Memory B cell (primary cell): ENCODE measurements at regions not wholly inside any gene's neighbourhood (a gene's known extent, or its start where the extent isn't known, plus 50 kb on each side); places are given as distances from the start of the nearest gene placed in this dataset.

Source experiments
- ATAC-seq: fragments of 150-1000 bp; cut with Tn5 transposase; 2 replicates; pipeline ENCODE4 v1.10.0; 2021; ENCODE audit warnings: low read depth, mild to moderate bottlenecking, moderate library complexity
- DNase-seq, 2 donors: peaks; one replicate each; pipeline ENCODE4 v3.0.0; 2022; ENCODE audit warnings: low spot score in 2 of 2
- H3K27ac Mint-ChIP-seq: one replicate; pipeline ENCODE4 v1.8.0; 2022; ENCODE audit warnings: mild to moderate bottlenecking, moderate library complexity, mixed read lengths
- H3K27me3 Mint-ChIP-seq: one replicate; pipeline ENCODE4 v1.8.0; 2022; ENCODE audit warnings: mixed read lengths
- H3K36me3 Mint-ChIP-seq: one replicate; pipeline ENCODE4 v1.8.0; 2022; ENCODE audit warnings: mild to moderate bottlenecking, mixed read lengths
- H3K4me1 Mint-ChIP-seq: one replicate; pipeline ENCODE4 v1.8.0; 2022; ENCODE audit warnings: mixed read lengths
- H3K4me3 Mint-ChIP-seq: one replicate; pipeline ENCODE4 v1.8.0; 2022; ENCODE audit warnings: mild to moderate bottlenecking, moderate library complexity, mixed read lengths
- H3K9me3 Mint-ChIP-seq: one replicate; pipeline ENCODE4 v1.8.0; 2022; ENCODE audit warnings: mixed read lengths

DNA sequence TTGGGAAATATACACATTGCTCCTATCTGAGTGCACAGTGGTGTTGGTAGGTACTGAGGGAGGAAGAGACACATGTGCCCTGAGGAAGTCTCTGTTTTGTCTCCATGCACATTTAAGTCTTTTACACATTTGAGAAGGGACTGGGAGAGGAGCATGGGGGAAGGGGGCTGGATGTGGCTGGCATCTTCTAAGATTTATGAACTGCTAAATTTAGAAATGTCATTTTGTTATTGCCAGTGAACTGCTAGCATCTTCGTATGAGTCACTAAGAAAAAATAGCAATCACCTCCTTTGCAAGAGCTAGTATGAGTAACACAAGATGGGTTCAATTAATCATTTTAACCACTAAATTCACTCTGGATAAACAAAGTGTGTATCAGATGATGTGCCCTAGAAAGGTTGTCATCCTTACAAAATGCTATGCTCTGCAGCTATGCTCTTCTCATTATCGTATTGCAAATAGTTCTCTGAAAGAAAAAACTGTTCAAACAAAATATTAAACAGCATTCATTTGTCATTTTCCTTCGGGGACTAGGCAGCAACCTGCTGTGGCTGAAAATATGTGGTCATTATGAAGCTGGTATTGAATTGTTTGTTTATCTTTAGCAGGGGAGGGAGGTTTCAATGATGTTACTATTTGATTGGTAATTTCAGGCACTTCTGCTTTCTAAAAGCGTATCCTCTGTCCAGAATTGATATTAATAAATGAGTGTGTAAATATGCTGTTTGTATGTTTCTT, 236.5 kb downstream of the DMRTA1 start:
- no peak for DNase-seq

DNA sequence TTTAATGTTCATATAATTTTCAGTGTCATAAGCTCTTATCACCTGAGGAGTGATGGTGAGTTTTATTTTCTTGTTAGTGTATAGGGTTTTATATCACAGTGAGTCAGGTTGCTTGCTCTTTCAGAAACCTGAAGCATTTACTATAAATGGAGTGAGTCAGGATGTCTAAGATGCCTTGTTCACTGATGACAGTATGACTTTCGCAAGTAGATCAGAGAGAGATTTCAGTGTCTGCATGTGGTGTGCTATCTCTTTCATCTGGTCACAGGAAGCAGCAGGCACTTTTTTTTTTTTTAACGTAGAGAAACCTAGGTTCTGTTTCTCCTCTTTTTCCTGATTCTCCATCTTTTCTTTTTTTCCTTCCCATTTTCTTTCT, 237.1 kb downstream of the DMRTA1 start:
- H3K4me1 Mint-ChIP-seq: no peaks in the 10 kb centered on the region
- no peaks in the 10 kb centered on the region for H3K9me3 Mint-ChIP-seq
- H3K27ac Mint-ChIP-seq: no peak overlapping the region
- ATAC-seq (no peak), DNase-seq (no peak)
- H3K4me3 Mint-ChIP-seq: no peak overlapping the region
- H3K36me3 Mint-ChIP-seq: no peaks in the 10 kb centered on the region
- no peaks in the 10 kb centered on the region for H3K27me3 Mint-ChIP-seq

More for the DNA sequence above, 236.5 kb downstream of the DMRTA1 start:
- H3K4me3 Mint-ChIP-seq: no peak overlapping the region
- H3K27ac Mint-ChIP-seq: no peak overlapping the region
- no peaks in the 10 kb centered on the region for H3K36me3 Mint-ChIP-seq
- H3K9me3 Mint-ChIP-seq: no peaks in the 10 kb centered on the region
- H3K4me1 Mint-ChIP-seq: no peaks in the 10 kb centered on the region
- no peak for ATAC-seq
- H3K27me3 Mint-ChIP-seq: no peaks in the 10 kb centered on the region

DNA sequence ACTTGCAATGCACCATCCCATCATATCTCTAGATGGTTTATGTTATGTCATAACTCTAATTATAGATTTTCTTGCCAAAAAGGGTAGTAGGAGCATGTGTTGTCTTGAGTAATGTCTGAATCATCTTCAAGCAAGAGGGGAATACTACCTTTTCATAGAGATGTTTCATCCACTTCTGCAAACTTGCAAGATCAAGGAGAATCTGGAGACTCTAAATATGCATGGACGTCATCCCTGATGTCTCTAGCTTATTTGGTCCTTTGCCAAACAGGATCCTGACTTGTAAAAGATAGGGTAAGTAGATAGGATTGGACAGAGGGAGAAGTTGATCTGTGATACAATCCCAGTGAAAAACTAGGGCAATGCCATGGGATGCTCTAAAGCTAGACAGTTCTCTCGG, 246.5 kb downstream of the DMRTA1 start:
- Mint-ChIP-seq H3K9me3 (peaks cover 4% of the 10 kb centered on the region), H3K4me3 (no peak overlapping the region), H3K36me3 (no peaks in the 10 kb centered on the region), H3K27me3 (no peaks in the 10 kb centered on the region), H3K27ac (no peak overlapping the region), H3K4me1 (no peaks in the 10 kb centered on the region)
- no peak for DNase-seq
- no peak for ATAC-seq

DNA sequence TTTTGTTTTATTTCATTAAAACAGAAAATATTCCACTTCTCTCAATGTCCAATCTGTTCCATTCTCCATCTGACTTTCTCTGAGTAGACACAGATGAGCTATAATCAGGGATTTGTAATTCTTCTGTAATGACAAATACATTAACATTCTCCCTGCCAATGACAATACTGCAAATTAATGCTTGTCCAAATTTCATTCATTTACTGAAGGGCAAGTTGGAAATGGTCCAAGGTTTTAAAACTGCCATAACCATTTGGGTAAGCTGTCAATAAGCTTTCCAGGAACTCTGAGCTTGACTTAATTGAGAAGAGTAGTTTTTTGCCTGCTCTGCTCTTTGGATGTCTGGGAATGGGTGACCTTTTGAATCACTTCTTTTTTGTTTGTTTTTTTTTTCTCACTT, 253.5 kb downstream of the DMRTA1 start:
- no peaks in the 10 kb centered on the region for H3K36me3 Mint-ChIP-seq
- ATAC-seq: no peak
- no peaks in the 10 kb centered on the region for H3K27me3 Mint-ChIP-seq
- H3K9me3 Mint-ChIP-seq: peaks cover 3% of the 10 kb centered on the region
- H3K4me3 Mint-ChIP-seq: no peak overlapping the region
- no peak for DNase-seq
- H3K4me1 Mint-ChIP-seq: no peaks in the 10 kb centered on the region
- no peak overlapping the region for H3K27ac Mint-ChIP-seq

DNA sequence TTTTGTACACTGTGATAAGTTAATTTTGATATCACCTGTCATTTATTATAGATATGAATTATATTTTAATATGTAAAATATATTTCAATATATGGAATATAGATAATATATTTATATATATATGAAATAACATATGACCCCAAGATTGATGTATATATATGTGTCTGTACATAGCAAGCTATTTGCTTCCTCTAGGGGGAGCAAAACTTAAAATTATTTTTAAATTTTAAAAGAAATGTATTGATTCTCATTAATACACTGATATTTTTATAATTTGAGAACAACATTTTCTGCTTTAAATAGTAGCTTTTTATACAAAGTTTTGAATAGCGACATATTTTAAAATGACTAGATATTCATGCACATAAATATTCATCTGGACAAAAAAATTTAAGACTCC, 272.0 kb downstream of the DMRTA1 start:
- Mint-ChIP-seq H3K27ac (no peak overlapping the region), H3K4me3 (no peak overlapping the region), H3K27me3 (no peaks in the 10 kb centered on the region), H3K4me1 (no peaks in the 10 kb centered on the region), H3K36me3 (no peaks in the 10 kb centered on the region), H3K9me3 (peaks cover 3% of the 10 kb centered on the region)
- DNase-seq (no peak), ATAC-seq (no peak)

DNA sequence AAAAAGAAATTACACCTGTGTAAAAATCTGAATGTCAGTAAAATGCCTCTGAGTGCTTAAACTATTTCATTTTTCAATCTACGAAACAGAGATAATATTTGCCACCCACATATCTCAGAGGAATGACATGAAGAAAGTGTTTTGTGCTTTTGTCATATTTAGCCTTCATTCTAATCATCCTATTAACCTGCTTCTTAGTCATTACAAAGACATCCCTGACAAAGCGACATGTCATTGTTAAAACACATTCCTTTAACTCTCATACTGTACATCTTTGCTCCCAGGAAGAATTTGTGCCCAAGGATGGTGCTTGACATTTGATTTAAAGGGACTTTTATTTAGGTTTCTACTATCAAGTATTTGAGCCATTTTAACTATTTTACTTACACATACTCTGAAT, 275.9 kb downstream of the DMRTA1 start:
- Mint-ChIP-seq H3K27ac (no peak overlapping the region), H3K36me3 (no peaks in the 10 kb centered on the region), H3K9me3 (peaks cover 1% of the 10 kb centered on the region), H3K27me3 (no peaks in the 10 kb centered on the region), H3K4me3 (no peak overlapping the region), H3K4me1 (no peaks in the 10 kb centered on the region)
- ATAC-seq: no peak
- no peak for DNase-seq

DNA sequence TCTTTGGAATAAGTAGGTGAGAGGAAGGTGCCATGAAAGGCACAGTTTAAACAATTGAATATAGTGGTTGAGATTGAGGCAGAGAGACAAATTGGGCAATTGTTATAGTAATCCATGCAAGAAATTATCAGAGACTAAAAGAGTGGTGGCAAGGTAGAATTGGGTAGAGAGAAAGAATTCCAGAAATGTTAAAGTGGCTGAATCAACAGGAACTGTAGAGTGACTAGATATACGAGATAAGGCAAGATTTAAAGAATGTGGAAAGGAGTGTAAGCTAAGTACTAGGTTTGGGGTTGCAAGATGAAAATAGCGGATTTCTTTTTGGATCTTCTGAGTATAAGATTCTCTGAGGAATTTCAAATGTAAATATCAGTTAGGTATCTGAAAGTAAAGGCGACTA, 285.2 kb downstream of the DMRTA1 start:
- Mint-ChIP-seq H3K9me3 (peaks cover 8% of the 10 kb centered on the region), H3K36me3 (no peaks in the 10 kb centered on the region), H3K4me3 (no peak overlapping the region), H3K4me1 (no peaks in the 10 kb centered on the region), H3K27ac (no peak overlapping the region), H3K27me3 (no peaks in the 10 kb centered on the region)
- ATAC-seq: no peak
- no peak for DNase-seq

DNA sequence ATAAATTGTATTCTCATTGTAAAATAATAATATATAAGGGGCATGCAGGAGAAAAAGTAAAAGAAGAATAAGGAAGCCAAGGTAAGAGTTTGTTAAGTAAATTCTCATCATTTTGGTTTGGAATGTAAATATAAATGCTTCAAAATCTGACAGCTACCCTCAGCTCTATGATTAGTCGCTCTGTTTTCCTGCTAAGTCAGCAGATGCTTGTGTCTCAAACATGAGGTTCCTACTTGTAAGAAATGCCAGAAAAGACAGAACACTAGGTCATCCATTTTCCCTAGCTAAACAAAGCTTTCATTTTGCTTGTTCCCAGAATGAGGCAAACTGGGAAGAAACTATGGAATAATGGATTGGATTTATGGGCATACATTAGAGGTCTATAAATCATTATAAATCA, 293.1 kb downstream of the DMRTA1 start:
- H3K9me3 Mint-ChIP-seq: peaks cover 3% of the 10 kb centered on the region
- H3K27me3 Mint-ChIP-seq: no peaks in the 10 kb centered on the region
- H3K27ac Mint-ChIP-seq: no peak overlapping the region
- DNase-seq (no peak), ATAC-seq (no peak)
- no peaks in the 10 kb centered on the region for H3K4me1 Mint-ChIP-seq
- no peak overlapping the region for H3K4me3 Mint-ChIP-seq
- no peaks in the 10 kb centered on the region for H3K36me3 Mint-ChIP-seq

DNA sequence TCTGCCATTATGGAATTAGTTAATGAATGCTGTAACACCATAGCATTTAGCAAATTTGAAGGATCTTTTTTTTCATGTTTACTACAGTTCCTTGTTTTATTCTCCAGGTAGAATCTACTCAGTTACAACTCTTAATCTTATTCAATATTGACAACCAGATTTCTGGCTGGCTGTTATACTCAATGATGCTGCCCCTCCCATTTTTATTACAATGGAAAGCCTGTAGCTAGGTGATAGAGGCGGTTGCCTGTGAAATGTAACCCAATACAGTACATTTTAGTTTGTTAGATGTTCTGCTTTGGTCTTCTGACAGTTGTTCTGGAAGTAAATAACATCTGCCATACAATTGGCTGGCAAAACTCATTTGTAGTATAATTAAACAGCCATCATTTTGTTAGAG, 294.2 kb downstream of the DMRTA1 start:
- DNase-seq: no peak
- no peaks in the 10 kb centered on the region for H3K4me1 Mint-ChIP-seq
- ATAC-seq: no peak
- H3K9me3 Mint-ChIP-seq: peaks cover 3% of the 10 kb centered on the region
- no peaks in the 10 kb centered on the region for H3K36me3 Mint-ChIP-seq
- H3K27ac Mint-ChIP-seq: no peak overlapping the region
- no peak overlapping the region for H3K4me3 Mint-ChIP-seq
- H3K27me3 Mint-ChIP-seq: no peaks in the 10 kb centered on the region

DNA sequence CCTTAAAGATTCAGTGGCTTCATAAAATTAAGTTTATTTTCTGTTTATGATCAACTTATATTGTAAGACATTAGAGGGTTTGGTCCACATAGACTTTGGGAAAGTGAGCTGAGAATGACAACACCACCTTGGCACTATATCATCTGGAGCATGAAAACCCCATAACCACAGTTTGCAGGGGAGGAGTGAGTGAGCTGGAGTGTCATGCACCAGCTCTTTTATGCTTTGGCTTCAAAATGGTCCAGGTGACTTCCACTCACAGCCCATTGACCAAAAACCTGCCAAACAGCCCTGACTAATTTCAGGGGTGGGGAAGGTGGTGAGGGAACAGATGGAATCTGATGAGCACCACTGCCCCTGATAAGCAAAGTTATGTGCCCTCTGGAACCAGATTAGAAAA, 295.8 kb downstream of the DMRTA1 start:
- no peak for ATAC-seq
- DNase-seq: no peak
- H3K4me3 Mint-ChIP-seq: no peak overlapping the region
- no peaks in the 10 kb centered on the region for H3K4me1 Mint-ChIP-seq
- peaks cover 3% of the 10 kb centered on the region for H3K9me3 Mint-ChIP-seq
- H3K36me3 Mint-ChIP-seq: no peaks in the 10 kb centered on the region
- H3K27ac Mint-ChIP-seq: no peak overlapping the region
- no peaks in the 10 kb centered on the region for H3K27me3 Mint-ChIP-seq

DNA sequence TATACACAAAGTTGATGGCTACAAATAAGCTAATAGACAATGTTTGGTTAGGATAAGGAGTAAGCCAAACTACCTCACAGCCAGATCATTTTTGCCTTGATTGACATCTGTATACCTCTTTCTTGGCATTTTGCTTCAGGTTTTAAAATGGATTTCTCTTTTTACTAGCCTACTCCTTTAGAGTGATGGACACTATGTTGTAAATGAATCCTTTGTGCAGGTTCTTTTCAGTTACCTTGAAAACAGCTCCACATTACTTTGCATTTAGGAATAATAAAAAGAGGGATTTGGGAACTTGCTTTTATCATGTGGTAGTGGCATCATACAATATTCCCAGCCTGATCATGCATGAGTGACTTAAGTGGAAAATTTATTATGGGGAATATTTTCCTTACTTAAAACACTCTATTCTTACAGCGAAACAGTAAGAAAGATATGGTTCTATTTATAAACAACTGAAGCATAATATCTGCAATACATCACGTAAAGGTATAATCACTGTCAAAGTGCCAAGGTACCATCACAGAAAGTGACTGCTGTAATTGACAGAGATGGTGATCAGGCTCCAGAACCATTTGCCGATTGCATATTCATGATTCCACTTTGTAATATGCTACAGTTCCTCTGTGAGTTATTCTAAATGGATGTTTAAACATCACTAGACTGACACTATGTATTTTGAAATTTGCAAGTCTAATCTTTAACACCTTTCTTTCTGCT, 327.0 kb downstream of the DMRTA1 start:
- H3K36me3 Mint-ChIP-seq: no peaks in the 10 kb centered on the region
- no peak overlapping the region for H3K27ac Mint-ChIP-seq
- H3K9me3 Mint-ChIP-seq: peaks cover 3% of the 10 kb centered on the region
- H3K27me3 Mint-ChIP-seq: no peaks in the 10 kb centered on the region
- H3K4me1 Mint-ChIP-seq: no peaks in the 10 kb centered on the region
- DNase-seq (no peak), ATAC-seq (no peak)
- H3K4me3 Mint-ChIP-seq: no peak overlapping the region

DNA sequence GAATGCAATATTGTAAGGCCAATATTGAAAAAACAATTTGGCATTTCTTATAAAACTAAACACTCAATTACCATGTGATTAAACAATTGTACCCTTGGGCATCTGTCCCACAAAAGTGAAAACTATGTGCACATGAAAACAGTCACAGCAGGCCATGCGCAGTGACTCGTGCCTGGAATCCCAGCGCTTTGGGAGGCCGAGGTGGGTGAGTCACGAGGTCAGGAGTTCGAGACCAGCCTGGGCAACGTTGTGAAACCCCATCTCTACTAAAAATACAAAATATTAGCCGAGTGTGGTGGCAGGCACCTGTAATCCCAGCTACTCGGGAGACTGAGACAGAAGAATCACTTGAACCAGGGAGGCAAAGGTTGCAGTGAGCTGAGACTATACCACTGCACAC, 343.7 kb downstream of the DMRTA1 start:
- no peak overlapping the region for H3K4me3 Mint-ChIP-seq
- no peaks in the 10 kb centered on the region for H3K27me3 Mint-ChIP-seq
- no peak for ATAC-seq

DNA sequence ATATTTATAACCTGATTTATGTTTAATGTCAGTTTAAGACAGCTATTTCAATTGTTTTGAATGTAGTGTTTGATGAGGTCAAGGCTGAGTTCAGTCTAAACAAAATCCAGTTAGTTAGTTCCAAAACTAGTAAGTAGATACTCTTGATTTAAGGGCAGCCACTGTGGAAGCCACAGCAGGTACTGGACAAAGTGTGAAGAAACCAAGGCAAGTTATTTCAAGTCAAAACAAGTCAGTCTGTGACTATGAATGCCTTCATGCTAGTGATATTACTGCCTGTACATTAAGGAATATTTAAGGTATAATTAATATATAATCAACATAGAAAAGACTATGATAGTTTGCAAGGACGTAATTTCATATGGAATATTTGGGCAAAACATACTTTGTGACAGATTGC, 362.3 kb downstream of the DMRTA1 start:
- ATAC-seq (no peak), DNase-seq (no peak)
- Mint-ChIP-seq H3K4me1 (no peaks in the 10 kb centered on the region), H3K4me3 (no peak overlapping the region), H3K27me3 (no peaks in the 10 kb centered on the region), H3K36me3 (no peaks in the 10 kb centered on the region), H3K9me3 (peaks cover 3% of the 10 kb centered on the region), H3K27ac (no peak overlapping the region)

More for the DNA sequence above, 343.7 kb downstream of the DMRTA1 start:
- no peak for DNase-seq
- no peaks in the 10 kb centered on the region for H3K36me3 Mint-ChIP-seq
- no peak overlapping the region for H3K27ac Mint-ChIP-seq
- peaks cover 7% of the 10 kb centered on the region for H3K9me3 Mint-ChIP-seq
- H3K4me1 Mint-ChIP-seq: no peaks in the 10 kb centered on the region

DNA sequence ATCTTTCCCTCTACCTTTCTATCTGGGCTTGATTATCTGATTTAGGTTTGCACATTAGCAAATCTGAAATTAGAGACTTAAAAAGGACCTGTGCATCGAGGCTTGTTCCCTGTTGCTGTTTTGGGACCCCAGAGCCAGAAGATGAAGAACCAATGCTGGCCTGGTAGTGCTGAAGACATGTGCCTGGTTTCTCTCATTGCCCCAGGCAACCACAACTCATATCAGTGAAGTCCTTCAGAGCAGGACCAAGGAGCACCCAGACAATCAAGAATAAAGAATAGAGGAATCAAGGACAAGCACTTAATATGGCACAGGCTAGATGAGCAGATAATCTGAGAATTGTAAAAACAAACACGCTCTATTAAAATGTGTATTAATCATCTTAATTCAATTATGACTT, 362.7 kb downstream of the DMRTA1 start:
- ATAC-seq (no peak), DNase-seq (no peak)
- H3K27ac Mint-ChIP-seq: no peak overlapping the region
- peaks cover 1% of the 10 kb centered on the region for H3K9me3 Mint-ChIP-seq
- no peaks in the 10 kb centered on the region for H3K4me1 Mint-ChIP-seq
- H3K4me3 Mint-ChIP-seq: no peak overlapping the region
- H3K27me3 Mint-ChIP-seq: no peaks in the 10 kb centered on the region
- H3K36me3 Mint-ChIP-seq: no peaks in the 10 kb centered on the region

DNA sequence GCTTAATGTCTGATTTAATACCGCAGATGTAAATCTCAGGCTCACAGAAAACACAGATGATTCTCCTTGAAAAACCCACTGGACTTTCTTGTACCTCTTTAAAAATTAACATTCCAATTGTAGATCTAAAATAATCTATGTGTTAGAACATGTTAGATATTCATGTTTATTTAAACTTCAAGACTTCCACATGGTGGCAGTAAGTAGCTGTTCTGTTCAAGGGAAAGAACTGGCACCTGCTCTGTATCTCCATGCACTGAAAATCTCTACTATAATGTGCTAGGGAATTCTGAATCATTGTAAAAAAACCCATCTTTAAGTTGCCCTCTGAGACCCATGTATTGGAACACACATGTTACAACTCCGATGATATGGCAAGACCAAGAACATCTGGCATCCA, 366.9 kb downstream of the DMRTA1 start:
- Mint-ChIP-seq H3K4me3 (no peak overlapping the region), H3K27me3 (no peaks in the 10 kb centered on the region), H3K4me1 (no peaks in the 10 kb centered on the region), H3K9me3 (no peaks in the 10 kb centered on the region), H3K36me3 (no peaks in the 10 kb centered on the region), H3K27ac (no peak overlapping the region)
- no peak for DNase-seq
- ATAC-seq: no peak
